ENCODE measurements at regions not wholly inside any gene's neighbourhood (a gene's known extent, or its start where the extent isn't known, plus 50 kb on each side); places are given as distances from the start of the nearest gene placed in this dataset.

DNA sequence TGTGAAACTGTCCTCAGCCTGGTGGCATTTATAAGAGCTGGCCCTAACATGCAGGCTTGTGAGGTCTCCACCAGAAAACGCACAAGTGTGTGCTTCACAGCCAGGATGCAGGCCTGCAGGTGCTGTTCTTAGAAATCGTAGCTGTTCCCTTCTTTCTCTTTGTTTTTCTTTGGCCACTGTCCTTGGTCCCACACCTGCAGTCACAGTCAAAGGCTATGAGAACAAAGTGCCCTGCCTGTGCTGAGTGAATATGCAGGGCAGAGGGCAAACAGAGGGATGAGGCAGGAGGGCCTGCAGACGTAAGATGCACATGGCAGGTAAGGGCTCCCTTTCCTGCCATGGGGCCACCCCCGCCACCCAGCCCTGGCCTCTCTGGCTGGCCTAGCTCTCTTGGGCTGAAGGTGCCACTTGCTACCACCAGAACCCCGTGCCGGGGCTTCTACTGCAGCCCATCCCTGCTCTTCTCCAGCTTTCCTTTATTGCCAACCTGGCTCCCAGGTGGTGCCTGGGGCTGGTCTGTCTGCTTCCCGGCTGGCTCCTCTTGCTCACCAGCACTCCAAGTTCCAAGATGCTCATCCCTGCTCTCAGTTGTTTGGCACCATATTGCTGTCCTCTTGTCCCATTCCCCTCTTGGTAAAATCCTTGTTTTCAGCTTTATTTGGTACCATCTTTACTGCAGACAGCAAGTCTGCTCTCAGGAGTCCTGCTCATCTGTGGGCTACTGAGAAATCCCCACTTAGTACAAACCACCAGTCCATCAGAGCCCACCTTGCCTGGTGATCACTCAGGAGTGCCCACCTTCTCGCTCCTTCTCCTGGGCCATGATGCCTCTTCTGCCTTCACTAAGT is 308.1 kb upstream of the ZMIZ1 start:
- DNase-seq (ENCODE audit: low spot score), result no peak
- TF ChIP-seq, protein P1, sequence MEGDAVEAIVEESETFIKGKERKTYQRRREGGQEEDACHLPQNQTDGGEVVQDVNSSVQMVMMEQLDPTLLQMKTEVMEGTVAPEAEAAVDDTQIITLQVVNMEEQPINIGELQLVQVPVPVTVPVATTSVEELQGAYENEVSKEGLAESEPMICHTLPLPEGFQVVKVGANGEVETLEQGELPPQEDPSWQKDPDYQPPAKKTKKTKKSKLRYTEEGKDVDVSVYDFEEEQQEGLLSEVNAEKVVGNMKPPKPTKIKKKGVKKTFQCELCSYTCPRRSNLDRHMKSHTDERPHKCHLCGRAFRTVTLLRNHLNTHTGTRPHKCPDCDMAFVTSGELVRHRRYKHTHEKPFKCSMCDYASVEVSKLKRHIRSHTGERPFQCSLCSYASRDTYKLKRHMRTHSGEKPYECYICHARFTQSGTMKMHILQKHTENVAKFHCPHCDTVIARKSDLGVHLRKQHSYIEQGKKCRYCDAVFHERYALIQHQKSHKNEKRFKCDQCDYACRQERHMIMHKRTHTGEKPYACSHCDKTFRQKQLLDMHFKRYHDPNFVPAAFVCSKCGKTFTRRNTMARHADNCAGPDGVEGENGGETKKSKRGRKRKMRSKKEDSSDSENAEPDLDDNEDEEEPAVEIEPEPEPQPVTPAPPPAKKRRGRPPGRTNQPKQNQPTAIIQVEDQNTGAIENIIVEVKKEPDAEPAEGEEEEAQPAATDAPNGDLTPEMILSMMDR (IDR thresholded peaks at IDR 0.05; ENCODE audit: borderline replicate concordance, control extremely low read depth, extremely low read depth, insufficient read depth, missing control alignments), result no peak
- in situ Hi-C loops (cut with MboI; ENCODE audit: low sequenced_read_pairs, unreplicated experiment), result no loop called here

DNA sequence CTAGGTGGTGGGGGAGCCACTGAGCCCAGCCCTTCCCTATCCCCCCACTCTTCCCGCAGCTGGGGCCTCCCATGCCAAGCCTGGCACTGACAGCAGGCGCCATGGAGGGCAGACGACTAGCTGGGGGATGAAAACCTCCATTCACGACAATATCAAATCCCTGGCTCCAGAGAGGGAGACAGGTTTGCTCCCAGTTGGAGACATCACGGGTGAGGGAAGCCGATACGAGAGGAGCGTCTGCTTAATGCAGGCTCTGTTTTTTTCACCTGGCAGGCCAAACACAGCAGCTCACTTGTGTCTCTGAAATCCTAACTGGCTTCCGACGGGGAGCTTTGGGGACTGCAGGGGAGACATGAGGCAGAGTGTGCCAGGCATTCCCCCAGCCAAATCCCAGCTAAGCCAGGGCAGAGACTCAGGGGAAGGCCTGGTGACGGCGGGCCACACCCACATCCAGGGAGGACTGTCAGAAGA is 307.4 kb upstream of the ZMIZ1 start:
- in situ Hi-C loops (cut with MboI; ENCODE audit: low sequenced_read_pairs, unreplicated experiment), result no loop called here
- no peak for DNase-seq (ENCODE audit: low spot score)
- TF ChIP-seq, protein P1 (IDR thresholded peaks at IDR 0.05; ENCODE audit: borderline replicate concordance, control extremely low read depth, extremely low read depth, insufficient read depth, missing control alignments), result no peak

DNA sequence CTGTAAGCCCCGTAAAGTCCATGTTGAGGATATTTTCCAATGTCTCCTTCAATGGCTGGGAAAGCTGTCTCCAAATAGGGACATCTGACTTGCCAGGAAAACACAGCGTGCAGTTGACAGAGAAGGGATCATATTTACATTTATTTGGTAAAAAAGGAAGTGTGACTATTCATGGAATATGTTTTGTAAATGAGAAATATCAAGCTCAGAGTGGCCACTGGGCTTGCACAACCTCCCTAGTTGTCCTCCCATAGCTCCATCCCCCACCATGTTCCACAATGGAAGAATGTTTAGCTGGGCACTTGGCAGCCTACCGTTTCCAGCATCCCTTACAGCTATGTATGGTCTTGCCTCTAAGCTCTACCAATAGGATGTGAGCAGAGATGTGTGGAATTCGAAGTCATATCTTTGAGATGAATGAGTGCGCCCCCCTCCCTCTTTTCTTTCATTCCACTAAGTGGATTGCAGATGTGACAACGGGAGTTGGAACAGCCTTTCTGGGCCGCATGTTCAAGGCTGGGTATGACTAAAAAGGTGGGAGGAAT is 306.6 kb upstream of the ZMIZ1 start:
- TF ChIP-seq, protein P1 (IDR thresholded peaks at IDR 0.05; ENCODE audit: borderline replicate concordance, control extremely low read depth, extremely low read depth, insufficient read depth, missing control alignments), result no peak
- in situ Hi-C loops (cut with MboI; ENCODE audit: low sequenced_read_pairs, unreplicated experiment), result no loop called here
- no peak for DNase-seq (ENCODE audit: low spot score)

DNA sequence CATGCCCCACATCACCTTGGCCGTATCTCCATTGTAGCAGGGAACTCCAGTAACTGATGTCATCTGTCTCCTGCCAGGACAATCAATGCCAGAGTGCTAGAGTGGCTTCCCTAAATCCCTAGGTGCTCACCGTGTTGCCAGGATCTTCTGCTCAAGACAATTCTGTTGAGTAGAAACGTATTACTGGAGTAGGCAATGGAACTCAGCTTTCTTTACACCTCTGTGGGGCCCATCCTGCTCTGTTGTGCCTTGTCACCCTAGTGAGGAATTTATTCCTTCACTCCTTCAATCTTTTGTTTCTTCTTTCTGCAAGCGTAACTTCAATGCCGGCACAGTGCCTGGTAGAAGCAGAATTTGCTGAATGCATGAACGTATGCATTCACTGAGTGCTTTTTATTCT is 305.5 kb upstream of the ZMIZ1 start:
- TF ChIP-seq, protein P1 (IDR thresholded peaks at IDR 0.05; ENCODE audit: borderline replicate concordance, control extremely low read depth, extremely low read depth, insufficient read depth, missing control alignments), result no peak
- no peak for DNase-seq (ENCODE audit: low spot score)
- in situ Hi-C loops (cut with MboI; ENCODE audit: low sequenced_read_pairs, unreplicated experiment), result no loop called here

DNA sequence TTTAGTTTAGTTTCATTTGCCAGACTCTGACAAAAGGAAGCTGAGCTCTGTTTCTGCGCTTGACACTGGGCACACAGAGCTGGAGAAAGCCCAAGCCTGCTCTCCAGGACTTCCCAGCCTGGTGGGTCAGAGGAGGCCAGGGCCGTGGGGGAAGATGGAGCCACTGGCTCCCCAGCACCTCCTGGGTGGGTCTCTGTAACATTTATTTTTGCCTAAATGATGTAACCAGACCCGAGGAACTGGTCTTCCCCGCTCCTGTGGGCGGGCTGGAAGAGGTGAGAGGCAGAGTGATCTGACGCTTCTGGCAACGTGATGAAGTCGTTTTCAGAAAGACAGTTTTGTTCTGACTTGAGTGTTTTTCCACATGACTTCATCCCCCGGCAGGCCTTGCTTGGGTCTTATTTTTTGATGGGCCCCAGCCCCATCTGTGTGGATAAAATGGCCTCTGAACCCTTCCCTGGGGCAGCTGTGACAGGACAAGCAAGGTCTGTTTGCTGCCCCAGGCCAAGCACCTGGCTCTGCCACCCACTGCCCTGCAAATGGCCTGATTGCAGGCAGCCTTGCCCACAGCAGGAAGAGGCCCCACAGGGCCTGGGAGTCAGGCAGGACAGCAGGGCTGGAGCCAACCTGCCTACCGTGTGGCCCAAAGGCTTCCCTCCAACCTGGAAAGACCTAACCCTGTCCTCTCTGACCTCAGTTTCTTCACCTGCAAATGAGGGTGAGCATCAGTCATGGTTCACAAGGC is 304.9 kb upstream of the ZMIZ1 start:
- TF ChIP-seq, protein P1 (IDR thresholded peaks at IDR 0.05; ENCODE audit: borderline replicate concordance, control extremely low read depth, extremely low read depth, insufficient read depth, missing control alignments), result no peak
- DNase-seq (ENCODE audit: low spot score), result peak; percentile 87
- in situ Hi-C loops (cut with MboI; ENCODE audit: low sequenced_read_pairs, unreplicated experiment), result no loop called here

DNA sequence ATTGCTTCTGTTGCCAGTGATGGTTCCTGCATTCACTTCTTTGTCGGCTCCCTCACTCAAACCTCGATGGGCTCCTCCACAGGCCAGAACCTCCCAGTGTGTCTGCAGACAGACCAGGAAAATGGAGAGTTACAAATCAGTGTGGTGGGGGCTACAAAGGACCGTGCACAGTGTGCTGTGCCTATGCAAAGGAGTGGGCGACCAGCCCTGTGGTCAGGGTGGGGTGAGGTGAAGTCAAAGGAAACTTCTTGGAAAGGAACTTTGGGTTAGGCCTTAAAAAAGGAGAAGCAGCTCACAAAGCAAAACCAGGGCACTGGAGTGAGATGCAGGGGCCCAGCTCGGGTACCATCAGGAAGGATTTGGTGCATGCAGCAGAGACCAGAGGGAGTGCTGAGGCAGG is 304.3 kb upstream of the ZMIZ1 start:
- DNase-seq (ENCODE audit: low spot score), result no peak
- TF ChIP-seq, protein P1 (IDR thresholded peaks at IDR 0.05; ENCODE audit: borderline replicate concordance, control extremely low read depth, extremely low read depth, insufficient read depth, missing control alignments), result no peak
- in situ Hi-C loops (cut with MboI; ENCODE audit: low sequenced_read_pairs, unreplicated experiment), result no loop called here

Data from GM13976 (cell line).